ENCODE measurements at regions not wholly inside any gene's neighbourhood (a gene's known extent, or its start where the extent isn't known, plus 50 kb on each side); places are given as distances from the start of the nearest gene placed in this dataset.

GRCh38 chr16:9647981-9648701 lies 534.1 kb downstream of the GRIN2A start:
- POLR2A ChIA-PET, result no interaction called here
- DNase-seq (ENCODE audit: low read depth), result no peak
- CTCF ChIA-PET, result interaction anchor here (0.6 to 2.2 kb wide), 9 partner anchors 12 to 546 kb away, joined by 3 to 13 read pairs (median 4); no protein-coding TSS in a partner anchor
- H3K27me3 ChIP-seq (ENCODE audit: control insufficient read depth, insufficient read depth, low read length), result no peaks in the 10 kb centered on the region
- no peak overlapping the region for H3K4me3 ChIP-seq (ENCODE audit: low read depth, low read length)
- no peaks in the 10 kb centered on the region for H3K36me3 ChIP-seq (ENCODE audit: control insufficient read depth, insufficient read depth, low read length)
- peak; percentile 54 for TF ChIP-seq CTCF (IDR thresholded peaks at IDR 0.05; ENCODE audit: insufficient read depth, low read depth, low read length)

- no peak for TF ChIP-seq CTCF (IDR thresholded peaks at IDR 0.05; ENCODE audit: insufficient read depth, low read depth, low read length)
- Histone ChIP-seq H3K36me3 (ENCODE audit: control insufficient read depth, insufficient read depth, low read length) (no peaks in the 10 kb centered on the region), H3K27me3 (ENCODE audit: control insufficient read depth, insufficient read depth, low read length) (no peaks in the 10 kb centered on the region), H3K4me3 (ENCODE audit: low read depth, low read length) (no peak overlapping the region)
- DNase-seq (ENCODE audit: low read depth), result no peak
- POLR2A ChIA-PET, result no interaction called here
- CTCF ChIA-PET, result interaction anchor here (0.6 to 1.1 kb wide), 2 partner anchors 283 to 529 kb away, joined by 3 read pairs; no protein-coding TSS in a partner anchor
Measured at GRCh38 chr16:9650284-9650683, 531.9 kb downstream of the GRIN2A start.

- CTCF ChIA-PET, result no interaction called here
Measured at GRCh38 chr16:9655051-9655450, 527.2 kb downstream of the GRIN2A start.

GRCh38 chr16:9657641-9658040 lies 524.6 kb downstream of the GRIN2A start:
- no peak for TF ChIP-seq CTCF (IDR thresholded peaks at IDR 0.05; ENCODE audit: insufficient read depth, low read depth, low read length)
- Histone ChIP-seq H3K36me3 (ENCODE audit: control insufficient read depth, insufficient read depth, low read length) (no peaks in the 10 kb centered on the region), H3K4me3 (ENCODE audit: low read depth, low read length) (no peak overlapping the region), H3K27me3 (ENCODE audit: control insufficient read depth, insufficient read depth, low read length) (no peaks in the 10 kb centered on the region)
- ChIA-PET POLR2A (no interaction called here), CTCF (no interaction called here)
- no peak for DNase-seq (ENCODE audit: low read depth)

More at GRCh38 chr16:9655051-9655450, 527.2 kb downstream of the GRIN2A start:
- POLR2A ChIA-PET, result no interaction called here
- no peak for DNase-seq (ENCODE audit: low read depth)
- Histone ChIP-seq H3K27me3 (ENCODE audit: control insufficient read depth, insufficient read depth, low read length) (no peaks in the 10 kb centered on the region), H3K36me3 (ENCODE audit: control insufficient read depth, insufficient read depth, low read length) (no peaks in the 10 kb centered on the region), H3K4me3 (ENCODE audit: low read depth, low read length) (no peak overlapping the region)
- no peak for TF ChIP-seq CTCF (IDR thresholded peaks at IDR 0.05; ENCODE audit: insufficient read depth, low read depth, low read length)

GRCh38 chr16:9658164-9658563 lies 524.1 kb downstream of the GRIN2A start:
- no peak for TF ChIP-seq CTCF (IDR thresholded peaks at IDR 0.05; ENCODE audit: insufficient read depth, low read depth, low read length)
- CTCF ChIA-PET, result no interaction called here
- POLR2A ChIA-PET, result no interaction called here
- Histone ChIP-seq H3K4me3 (ENCODE audit: low read depth, low read length) (no peak overlapping the region), H3K27me3 (ENCODE audit: control insufficient read depth, insufficient read depth, low read length) (no peaks in the 10 kb centered on the region), H3K36me3 (ENCODE audit: control insufficient read depth, insufficient read depth, low read length) (no peaks in the 10 kb centered on the region)
- no peak for DNase-seq (ENCODE audit: low read depth)

All from BJ (cell line).